Natural killer cell (primary cell): ENCODE measurements at regions not wholly inside any gene's neighbourhood (a gene's known extent, or its start where the extent isn't known, plus 50 kb on each side); places are given as distances from the start of the nearest gene placed in this dataset.

ENCODE experiments used
- ATAC-seq, 3 donors: fragments of 150-1000 bp in 2 of 3; fragments of 200-7000 bp in 1 of 3; cut with Tn5 transposase; 1 replicate in 1 of 3; 2 replicates in 2 of 3; pipeline ENCODE4 v1.10.0; 2021; ENCODE audit warnings: mild to moderate bottlenecking in 2 of 3, moderate library complexity in 2 of 3
- DNase-seq, 2 donors: peaks; one replicate each; pipeline versions ENCODE4 v3.0.0 to v3.0.0-alpha.2; 2013 to 2021; ENCODE audit warnings: mixed read lengths in 1 of 2
- H3K27ac ChIP-seq: one replicate; pipeline ENCODE4 v1.5.1; 2013; ENCODE audit warnings: mild to moderate bottlenecking, low read length
- H3K27me3 ChIP-seq: one replicate; pipeline ENCODE4 v1.6.1; 2013; ENCODE audit warnings: low read length; ENCODE audit not compliant: control insufficient read depth, insufficient read depth
- H3K36me3 ChIP-seq: one replicate; pipeline ENCODE4 v1.6.1; 2013; ENCODE audit warnings: low read length; ENCODE audit not compliant: control insufficient read depth, insufficient read depth
- H3K4me1 ChIP-seq: one replicate; pipeline ENCODE4 v1.6.1; 2013; ENCODE audit warnings: low read length; ENCODE audit not compliant: control insufficient read depth, insufficient read depth
- H3K4me3 ChIP-seq: one replicate; pipeline ENCODE4 v1.5.1; 2013; ENCODE audit warnings: low read length
- H3K9me3 ChIP-seq: one replicate; pipeline ENCODE4 v1.6.1; 2013; ENCODE audit warnings: low read length; ENCODE audit not compliant: control insufficient read depth, insufficient read depth
- H3K27ac Mint-ChIP-seq, 2 donors: one replicate each; pipeline ENCODE4 v1.8.0; 2022; ENCODE audit warnings: mild to moderate bottlenecking in 2 of 2, mixed read lengths in 2 of 2, moderate library complexity in 1 of 2
- H3K27me3 Mint-ChIP-seq, 2 donors: one replicate each; pipeline ENCODE4 v1.8.0; 2022; ENCODE audit warnings: low read depth in 2 of 2, mixed read lengths in 2 of 2
- H3K36me3 Mint-ChIP-seq: one replicate; pipeline ENCODE4 v1.8.0; 2022; ENCODE audit warnings: mixed read lengths
- H3K4me1 Mint-ChIP-seq, 2 donors: one replicate each; pipeline ENCODE4 v1.8.0; 2022; ENCODE audit warnings: mixed read lengths in 2 of 2
- H3K4me3 Mint-ChIP-seq: one replicate; pipeline ENCODE4 v1.8.0; 2022; ENCODE audit warnings: mild to moderate bottlenecking, moderate library complexity, mixed read lengths
- H3K9me3 Mint-ChIP-seq, 2 donors: one replicate each; pipeline ENCODE4 v1.8.0; 2022; ENCODE audit warnings: mixed read lengths in 2 of 2
- WGBS: methylation state at CpG from one replicate; pipeline ENCODE4 v1.1.7; 2013; ENCODE audit warnings: missing lambda C conversion rate; ENCODE audit not compliant: insufficient coverage; 5-methylcytosine and 5-hydroxymethylcytosine counted together
- intact Hi-C: fragments of 100-400 bp; cut with micrococcal nuclease; formaldehyde crosslinking; loops from one replicate; pipeline ENCODE4 v1.14.2; 2022
- TF ChIP-seq, protein P1 (sequence below): fragments of 200-600 bp; IDR thresholded peaks from one replicate; pipeline ENCODE4 v1.8.0; 2022; ENCODE audit warnings: antibody characterized with exemption

DNA sequence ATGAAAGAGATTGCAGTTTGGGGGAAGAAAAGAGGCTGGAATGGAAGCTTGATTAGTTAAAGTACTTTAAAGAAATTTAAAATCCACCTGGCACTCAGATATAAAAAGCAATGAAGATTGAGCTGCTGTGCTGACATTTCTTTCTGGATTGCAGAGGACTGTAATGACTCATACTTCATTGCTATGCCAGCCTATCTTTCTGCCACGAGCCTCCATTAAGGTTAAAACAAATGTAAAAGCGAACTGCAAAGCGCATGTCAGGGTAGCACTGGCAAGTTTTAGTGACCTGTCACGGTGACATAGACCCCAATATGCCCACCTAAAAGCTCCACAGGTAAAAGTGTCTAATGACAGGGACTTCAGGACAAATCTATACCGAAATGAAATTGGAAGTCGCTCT is 449.6 kb downstream of the C6orf118 start:
- H3K36me3 ChIP-seq: no peaks in the 10 kb centered on the region
- ATAC-seq (no peak), DNase-seq (no peak)
- H3K27ac ChIP-seq: no peak overlapping the region
- H3K4me1 ChIP-seq: no peaks in the 10 kb centered on the region
- no peak overlapping the region for H3K4me3 ChIP-seq
- Mint-ChIP-seq H3K27ac (no peak overlapping the region), H3K27me3 (no peaks in the 10 kb centered on the region), H3K9me3 (peaks cover 12 to 14% of the 10 kb centered on the region in 2 donors), H3K4me3 (no peak overlapping the region), H3K36me3 (no peaks in the 10 kb centered on the region), H3K4me1 (no peaks in the 10 kb centered on the region)
- H3K27me3 ChIP-seq: no peaks in the 10 kb centered on the region
- intact Hi-C loops: no loop called here
- H3K9me3 ChIP-seq: no peaks in the 10 kb centered on the region
- TF ChIP-seq, protein P1, sequence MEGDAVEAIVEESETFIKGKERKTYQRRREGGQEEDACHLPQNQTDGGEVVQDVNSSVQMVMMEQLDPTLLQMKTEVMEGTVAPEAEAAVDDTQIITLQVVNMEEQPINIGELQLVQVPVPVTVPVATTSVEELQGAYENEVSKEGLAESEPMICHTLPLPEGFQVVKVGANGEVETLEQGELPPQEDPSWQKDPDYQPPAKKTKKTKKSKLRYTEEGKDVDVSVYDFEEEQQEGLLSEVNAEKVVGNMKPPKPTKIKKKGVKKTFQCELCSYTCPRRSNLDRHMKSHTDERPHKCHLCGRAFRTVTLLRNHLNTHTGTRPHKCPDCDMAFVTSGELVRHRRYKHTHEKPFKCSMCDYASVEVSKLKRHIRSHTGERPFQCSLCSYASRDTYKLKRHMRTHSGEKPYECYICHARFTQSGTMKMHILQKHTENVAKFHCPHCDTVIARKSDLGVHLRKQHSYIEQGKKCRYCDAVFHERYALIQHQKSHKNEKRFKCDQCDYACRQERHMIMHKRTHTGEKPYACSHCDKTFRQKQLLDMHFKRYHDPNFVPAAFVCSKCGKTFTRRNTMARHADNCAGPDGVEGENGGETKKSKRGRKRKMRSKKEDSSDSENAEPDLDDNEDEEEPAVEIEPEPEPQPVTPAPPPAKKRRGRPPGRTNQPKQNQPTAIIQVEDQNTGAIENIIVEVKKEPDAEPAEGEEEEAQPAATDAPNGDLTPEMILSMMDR: no peak
- 68% methylated on average over 6 of the region's 6 CpGs for WGBS

DNA sequence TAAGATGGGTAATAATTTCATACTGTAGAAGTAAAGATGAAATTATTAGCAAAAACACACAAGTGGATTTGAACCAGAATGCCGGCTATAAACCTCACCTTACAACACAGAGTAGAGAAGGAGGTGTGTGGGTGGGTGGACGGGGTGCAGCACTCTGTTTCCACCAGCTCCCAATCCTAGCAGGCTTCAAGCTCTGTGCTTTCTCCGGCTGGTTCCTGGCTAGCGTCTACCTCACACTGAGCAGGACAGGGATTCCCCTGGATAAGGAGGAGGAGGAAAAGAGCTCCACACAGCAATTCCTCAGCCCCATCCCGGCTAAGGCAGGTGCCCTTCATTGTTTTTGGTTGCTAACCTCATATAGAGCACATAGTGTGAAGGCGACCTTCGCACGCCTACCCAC is 453.3 kb downstream of the C6orf118 start:
- Mint-ChIP-seq H3K36me3 (no peaks in the 10 kb centered on the region), H3K27ac (no peak overlapping the region), H3K4me1 (no peaks in the 10 kb centered on the region), H3K4me3 (no peak overlapping the region), H3K9me3 (peaks cover 8% of the 10 kb centered on the region in 2 donors), H3K27me3 (no peaks in the 10 kb centered on the region)
- no peak for DNase-seq
- intact Hi-C loops: no loop called here
- no peak overlapping the region for H3K27ac ChIP-seq
- no peaks in the 10 kb centered on the region for H3K36me3 ChIP-seq
- H3K4me1 ChIP-seq: no peaks in the 10 kb centered on the region
- 88% methylated on average over 6 of the region's 8 CpGs for WGBS
- TF ChIP-seq, protein P1: no peak
- no peak for ATAC-seq
- no peaks in the 10 kb centered on the region for H3K27me3 ChIP-seq
- H3K4me3 ChIP-seq: no peak overlapping the region
- H3K9me3 ChIP-seq: no peaks in the 10 kb centered on the region

DNA sequence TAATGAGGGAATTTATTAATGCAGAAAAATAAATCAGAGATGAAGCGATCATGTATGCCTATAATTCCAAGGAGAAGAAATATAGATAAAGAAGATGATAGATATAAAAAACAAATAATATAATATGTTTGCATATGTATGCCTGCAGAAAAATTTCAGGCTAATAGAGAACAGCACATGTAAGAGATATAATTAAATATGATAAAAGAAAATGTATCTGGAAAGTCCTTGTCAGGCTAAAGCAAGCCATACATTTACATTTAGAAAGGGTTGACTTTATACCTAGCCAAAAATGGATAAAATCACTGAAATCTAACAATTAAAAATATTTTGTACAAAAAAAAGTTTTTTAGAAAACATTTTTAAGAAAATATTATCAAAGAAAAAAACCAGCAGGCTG is 454.1 kb downstream of the C6orf118 start:
- TF ChIP-seq, protein P1: no peak
- DNase-seq: no peak
- Mint-ChIP-seq H3K36me3 (no peaks in the 10 kb centered on the region), H3K27ac (no peak overlapping the region), H3K27me3 (no peaks in the 10 kb centered on the region), H3K4me1 (no peaks in the 10 kb centered on the region), H3K9me3 (peaks cover 8% of the 10 kb centered on the region in 2 donors), H3K4me3 (no peak overlapping the region)
- WGBS: no CpG with 5 or more reads among the region's 1 CpG
- no peaks in the 10 kb centered on the region for H3K4me1 ChIP-seq
- H3K27ac ChIP-seq: no peak overlapping the region
- H3K27me3 ChIP-seq: no peaks in the 10 kb centered on the region
- H3K36me3 ChIP-seq: no peaks in the 10 kb centered on the region
- no peak overlapping the region for H3K4me3 ChIP-seq
- no peaks in the 10 kb centered on the region for H3K9me3 ChIP-seq
- intact Hi-C loops: no loop called here
- ATAC-seq: no peak

DNA sequence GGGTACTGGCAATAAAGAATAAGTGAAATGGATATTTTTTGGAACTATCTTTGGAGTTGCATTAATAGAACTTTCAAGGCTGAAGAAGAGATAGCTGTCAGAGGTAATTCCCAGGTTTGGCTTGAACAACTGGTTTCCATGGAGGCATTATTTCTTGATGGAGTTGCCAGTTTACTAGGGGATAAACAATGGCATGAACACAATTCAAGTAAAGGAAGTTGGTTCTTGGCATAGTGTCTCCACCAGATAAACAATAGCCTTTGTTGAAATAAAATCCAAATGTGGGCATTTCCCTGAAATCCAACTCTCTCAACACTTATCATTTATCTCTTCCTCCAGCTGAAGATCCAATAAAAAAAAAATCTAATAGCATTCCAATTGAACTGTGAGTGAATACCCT is 454.9 kb downstream of the C6orf118 start:
- Mint-ChIP-seq H3K36me3 (no peaks in the 10 kb centered on the region), H3K27me3 (no peaks in the 10 kb centered on the region), H3K27ac (no peak overlapping the region), H3K9me3 (peaks cover 5 to 8% of the 10 kb centered on the region in 2 donors), H3K4me1 (no peaks in the 10 kb centered on the region), H3K4me3 (no peak overlapping the region)
- H3K4me1 ChIP-seq: no peaks in the 10 kb centered on the region
- ATAC-seq (no peak), DNase-seq (no peak)
- H3K4me3 ChIP-seq: no peak overlapping the region
- no peaks in the 10 kb centered on the region for H3K9me3 ChIP-seq
- no peak overlapping the region for H3K27ac ChIP-seq
- TF ChIP-seq, protein P1: no peak
- intact Hi-C loops: no loop called here
- H3K36me3 ChIP-seq: no peaks in the 10 kb centered on the region
- H3K27me3 ChIP-seq: no peaks in the 10 kb centered on the region
